NOMO-1 (cell line): ENCODE measurements at regions not wholly inside any gene's neighbourhood (a gene's known extent, or its start where the extent isn't known, plus 50 kb on each side); places are given as distances from the start of the nearest gene placed in this dataset.
A peak's percentile ranks its signal among the peaks of the same experiment; 100 is the strongest.
"Not testable (repeated sequence)": the region's sequence is repeated elsewhere in the genome, so short reads cannot be mapped to it uniquely, and the experiment has no call there.

Source experiments
- DNase-seq, 2 experiments: peaks; one replicate each; lab custom pipeline; 2025; ENCODE audit not compliant: unreplicated experiment in 2 of 2; lab: John Stamatoyannopoulos, UW

DNA sequence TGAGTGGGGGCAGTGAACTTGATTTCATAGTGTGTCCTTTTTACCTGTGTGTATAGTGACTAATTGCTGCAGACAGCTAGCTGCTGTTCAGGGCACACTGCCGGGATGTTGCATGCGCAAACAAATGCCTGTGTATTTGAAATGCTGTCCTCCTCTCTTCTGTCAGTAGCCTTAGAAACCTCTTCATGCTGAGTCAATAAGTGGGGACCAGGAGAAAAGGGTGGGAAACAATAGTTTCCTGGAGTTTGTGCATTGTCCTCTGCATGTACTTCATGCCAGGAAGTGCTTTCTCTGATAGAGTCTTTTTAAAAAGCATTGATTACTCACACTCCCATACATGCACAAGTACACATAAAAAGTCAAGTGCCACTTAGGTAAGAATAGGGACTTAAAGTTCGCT lies 1183.7 kb upstream of the CELF2 start:
- no peak for DNase-seq

DNA sequence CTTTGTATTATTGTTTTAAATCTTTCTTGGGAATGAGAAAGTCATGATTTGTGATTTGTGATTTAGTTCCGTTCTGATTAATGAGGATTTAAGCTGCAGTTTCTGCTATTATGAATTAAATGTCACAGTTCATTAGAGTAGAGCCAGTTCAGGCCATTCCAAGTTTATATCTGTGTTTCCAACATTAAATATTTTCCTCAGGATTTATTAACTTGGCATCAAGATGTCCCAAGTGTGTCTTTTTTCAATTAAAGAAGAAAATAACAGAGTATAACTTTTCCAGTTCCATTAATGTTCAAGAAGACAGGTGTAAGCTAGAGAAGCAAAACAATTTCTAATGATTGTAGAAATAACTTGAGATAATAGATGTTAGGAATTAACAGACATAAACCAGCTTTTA lies 1183.2 kb upstream of the CELF2 start:
- DNase-seq: no peak

DNA sequence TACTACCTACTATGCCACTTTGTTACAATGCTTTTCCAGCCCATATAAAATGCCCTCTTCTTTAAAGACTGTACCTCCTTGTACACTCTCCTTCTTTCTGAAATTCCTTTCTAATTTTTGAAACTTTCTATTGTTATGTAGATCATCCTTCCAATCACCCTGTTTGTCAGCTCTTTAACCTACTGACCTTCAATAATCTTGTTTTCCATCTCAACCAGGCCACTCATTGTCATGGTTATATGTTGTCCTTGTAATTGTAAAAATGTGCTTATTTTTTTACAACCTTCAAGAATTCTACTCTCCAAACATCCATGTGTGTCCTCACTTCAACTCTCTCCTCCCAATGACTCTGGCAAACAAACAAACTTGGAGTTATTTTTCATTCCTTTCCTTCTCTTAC lies 1172.6 kb upstream of the CELF2 start:
- no peak for DNase-seq

DNA sequence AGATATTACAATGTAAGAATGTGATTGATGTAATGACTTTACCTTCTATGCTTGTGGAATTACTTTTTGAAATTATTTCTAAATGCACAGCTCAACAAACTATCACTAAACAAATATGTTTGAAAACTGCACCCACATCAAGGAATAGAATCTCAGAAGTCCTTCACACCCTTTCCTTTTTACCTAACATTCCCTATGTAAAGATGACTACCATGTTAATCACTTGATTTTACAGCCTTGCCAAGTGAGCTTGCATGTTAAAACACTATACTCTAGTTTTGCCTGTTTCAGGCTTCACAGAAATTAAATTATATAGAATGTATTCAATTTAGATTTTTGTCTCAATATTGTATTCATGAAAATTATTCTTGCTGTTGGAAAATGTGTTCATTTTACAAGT lies 1169.4 kb upstream of the CELF2 start:
- no peak for DNase-seq

DNA sequence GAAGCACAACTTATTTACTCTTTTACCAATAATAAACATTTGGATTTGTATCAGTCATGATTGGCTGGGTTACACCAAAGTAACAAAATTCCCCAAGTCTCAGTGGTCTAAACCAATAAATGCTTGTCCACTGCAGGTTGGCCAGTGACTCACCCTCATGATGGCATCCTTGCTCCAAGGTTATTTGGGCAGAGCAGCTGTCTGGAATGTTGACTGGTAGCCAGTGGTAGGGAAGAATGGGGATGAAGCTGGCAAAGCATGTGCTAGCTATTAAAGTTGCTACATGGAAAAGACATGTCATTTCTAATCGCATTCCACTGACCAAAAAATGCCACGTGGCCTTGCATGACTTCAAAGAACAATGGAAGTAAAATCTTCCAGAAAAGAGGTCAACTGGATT lies 1168.7 kb upstream of the CELF2 start:
- no peak for DNase-seq

DNA sequence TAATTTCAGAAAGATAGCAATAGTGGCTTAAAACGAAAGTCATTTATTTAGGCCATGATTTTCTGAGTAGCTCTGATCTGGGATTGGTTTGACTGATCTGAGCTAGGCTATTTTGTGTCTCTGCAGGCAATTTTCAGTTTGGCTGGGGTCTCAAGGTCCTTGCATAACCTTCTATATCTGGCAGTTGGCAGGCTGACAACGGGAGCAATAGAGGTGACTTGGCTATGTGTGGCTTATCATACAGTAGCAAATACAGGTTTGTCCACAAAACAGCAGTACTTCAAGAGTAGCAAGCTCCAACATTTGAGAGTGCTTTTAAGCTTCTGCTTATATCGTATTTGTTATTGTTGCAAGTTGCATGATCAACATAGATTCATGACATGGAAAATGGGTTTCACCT lies 1167.3 kb upstream of the CELF2 start:
- DNase-seq: no peak

DNA sequence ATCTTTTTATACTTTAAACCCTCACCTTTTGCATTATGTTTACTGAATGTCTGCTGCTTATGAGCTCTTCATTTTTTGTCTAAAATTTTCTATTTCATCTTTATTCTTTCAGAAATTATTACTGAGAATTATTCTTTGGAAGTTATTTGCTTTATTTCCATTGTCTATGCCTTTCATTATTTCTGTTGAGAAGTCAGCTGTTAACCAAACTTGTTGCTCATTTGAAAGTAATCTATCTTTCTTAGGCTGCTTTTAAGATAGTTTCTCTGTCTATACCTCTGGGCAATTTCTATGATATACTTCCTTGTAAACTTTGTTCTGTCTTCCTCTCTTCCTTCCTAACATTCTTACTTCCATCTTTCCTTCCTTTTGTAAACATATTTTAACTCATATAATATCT lies 1165.9 kb upstream of the CELF2 start:
- DNase-seq: no peak

DNA sequence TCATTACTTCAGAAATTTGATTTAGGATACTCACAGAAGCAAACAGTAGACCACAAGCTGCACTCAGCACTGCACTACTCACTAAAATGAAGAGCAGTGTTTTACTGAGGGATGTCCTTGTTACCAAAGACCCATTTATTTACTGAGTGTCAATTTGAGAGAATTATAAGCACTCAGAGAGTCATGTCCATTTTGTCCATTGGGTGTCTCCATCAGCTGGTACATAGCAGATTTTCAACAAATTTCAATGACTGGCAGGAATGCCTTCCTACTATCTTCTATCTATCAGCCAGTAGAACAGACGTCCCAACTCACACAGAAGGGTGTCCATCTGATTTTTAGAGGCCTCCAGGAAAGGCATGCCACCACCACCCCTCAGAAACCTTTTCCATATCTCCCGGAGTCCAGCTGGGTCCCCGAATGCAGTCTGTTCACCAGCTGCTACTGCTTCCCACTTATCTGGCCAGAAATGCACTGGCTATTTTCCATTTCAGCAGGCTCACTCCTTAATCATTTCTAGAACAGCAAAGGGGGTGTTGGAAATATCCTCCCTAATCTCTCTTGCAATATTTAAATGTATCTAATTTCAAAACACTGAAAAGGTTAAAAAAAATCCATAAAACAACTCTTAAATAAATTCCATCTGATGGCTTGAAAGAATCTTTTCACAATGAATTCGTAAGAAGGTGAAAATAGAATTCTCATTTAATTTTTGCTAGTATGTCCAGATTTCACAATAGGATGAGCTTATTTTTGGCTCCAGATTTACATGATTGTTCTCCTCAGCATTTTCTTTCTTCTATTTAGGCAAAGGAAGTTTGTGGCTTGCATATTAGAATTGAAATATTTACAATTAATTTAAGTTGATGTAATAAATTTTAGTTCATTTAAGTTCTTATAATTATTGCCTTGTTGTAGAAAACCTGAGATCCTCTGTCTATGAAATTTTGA lies 1164.0 kb upstream of the CELF2 start:
- DNase-seq: no peak

DNA sequence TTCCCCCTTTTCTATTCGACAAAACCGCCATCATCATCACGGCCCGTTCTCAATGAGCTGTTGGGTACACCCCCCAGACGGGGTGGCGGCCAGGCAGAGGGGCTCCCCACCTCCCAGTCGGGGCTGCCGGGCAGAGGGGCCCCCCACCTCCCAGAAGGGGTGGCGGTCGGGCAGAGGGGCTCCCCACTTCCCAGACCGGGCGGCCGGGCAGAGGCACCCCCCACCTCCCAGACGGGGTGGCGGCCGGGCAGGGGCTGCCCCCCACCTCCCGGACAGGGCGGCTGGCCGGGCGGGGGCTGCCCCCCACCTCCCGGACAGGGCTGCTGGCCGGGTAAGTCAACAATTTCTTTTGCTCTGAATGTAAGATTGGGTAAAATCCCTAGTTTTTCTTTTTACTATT lies 1162.2 kb upstream of the CELF2 start:
- DNase-seq: not testable (repeated sequence)

DNA sequence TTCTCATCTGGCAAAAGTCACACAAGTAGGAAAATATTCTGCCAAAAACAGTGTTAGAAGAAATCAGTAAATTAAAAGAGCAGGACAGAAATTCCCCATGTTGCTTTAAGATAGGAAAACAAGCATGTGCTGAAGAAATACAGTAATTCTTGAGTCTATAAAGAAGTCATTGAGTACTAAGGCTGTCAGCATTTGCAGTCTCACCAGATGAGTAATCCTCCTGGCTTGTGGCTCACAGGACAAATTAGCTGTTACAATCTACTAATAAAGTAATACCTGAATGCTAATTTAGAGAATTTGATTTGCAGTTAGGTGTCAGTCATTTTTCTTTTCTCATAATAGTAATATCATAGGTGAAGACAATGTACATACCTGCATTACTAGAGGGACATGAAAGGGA lies 1158.9 kb upstream of the CELF2 start:
- no peak for DNase-seq

DNA sequence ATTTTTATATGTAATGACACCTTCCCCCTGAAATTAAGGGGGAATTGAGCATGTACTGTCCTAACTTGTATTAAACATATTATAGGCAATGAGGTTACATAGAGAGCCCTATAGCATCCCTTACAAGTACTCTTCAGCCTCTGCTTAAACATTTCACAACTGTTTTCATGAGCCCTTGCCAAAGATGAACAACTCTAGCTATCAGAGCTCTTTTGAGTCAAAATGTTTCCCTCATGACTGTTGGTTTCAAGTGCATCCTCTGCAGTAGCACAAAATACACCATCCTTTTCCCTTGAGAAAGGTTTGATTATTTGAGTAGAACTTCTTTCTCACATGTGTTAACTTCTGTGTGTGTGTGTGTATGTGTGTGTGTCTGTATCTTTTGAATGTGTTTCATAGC lies 1157.6 kb upstream of the CELF2 start:
- DNase-seq: no peak

DNA sequence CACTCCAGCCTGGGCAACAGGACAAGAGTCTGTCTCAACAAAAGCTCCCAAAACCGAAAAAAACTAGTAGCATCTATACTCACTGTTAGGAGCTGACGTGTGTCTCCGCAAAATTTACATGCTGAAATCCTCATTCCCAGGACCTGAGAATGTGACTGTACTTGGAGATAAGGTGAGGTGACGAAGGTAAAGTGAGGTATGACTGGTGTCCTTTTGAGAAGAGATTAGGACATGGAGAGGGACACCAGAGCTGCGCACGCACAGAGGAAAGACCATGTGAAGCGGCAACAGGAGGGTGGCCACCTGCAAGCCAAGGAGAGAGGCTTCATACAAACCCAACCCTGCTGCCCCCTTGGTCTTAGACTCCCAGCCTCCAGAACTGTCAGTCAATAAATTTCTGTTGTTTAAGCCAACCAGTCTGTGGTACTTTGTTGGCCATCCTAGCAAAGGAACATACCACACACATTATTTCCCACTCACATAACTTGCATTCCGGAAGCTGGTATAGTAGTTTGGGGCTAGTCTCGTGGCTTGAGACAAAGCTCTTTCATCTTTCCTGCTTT lies 1154.0 kb upstream of the CELF2 start:
- no peak for DNase-seq

DNA sequence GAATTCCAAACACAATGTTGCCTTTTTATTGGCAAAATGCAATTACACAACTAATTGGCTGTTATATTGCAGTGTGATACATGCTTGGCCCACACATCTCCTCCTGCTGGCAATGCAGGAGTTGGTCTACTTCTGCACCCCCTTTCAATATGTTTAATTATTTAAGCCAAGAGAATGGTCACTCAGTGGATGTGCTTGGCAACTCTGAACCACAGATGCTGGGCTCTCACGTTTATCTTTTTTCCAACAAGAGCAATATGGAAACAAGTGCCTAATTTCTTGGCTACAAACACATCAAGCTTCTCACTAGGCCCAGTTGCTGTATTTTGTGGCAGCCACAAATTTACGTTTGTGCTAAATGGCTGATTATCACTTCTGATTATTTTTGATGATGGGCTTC lies 1149.2 kb upstream of the CELF2 start:
- DNase-seq: no peak

DNA sequence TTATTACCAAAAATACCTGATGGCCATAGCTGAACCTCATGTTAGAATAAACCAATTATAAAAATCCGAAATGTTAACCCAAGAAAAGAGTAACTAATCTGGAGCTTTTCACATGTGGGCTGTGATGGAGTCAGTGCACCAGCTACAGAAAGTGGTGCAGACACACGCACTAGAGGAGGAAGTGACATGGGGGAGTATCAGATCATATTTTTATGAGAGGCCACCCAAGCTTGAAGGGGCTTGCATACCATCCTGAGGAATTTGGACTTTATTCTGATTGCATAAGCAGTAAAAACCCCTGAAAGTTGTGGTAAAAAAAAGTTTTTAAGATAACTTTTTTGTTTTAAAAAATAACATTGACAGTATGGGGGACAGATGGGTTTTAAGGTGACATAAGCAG lies 1148.5 kb upstream of the CELF2 start:
- no peak for DNase-seq

DNA sequence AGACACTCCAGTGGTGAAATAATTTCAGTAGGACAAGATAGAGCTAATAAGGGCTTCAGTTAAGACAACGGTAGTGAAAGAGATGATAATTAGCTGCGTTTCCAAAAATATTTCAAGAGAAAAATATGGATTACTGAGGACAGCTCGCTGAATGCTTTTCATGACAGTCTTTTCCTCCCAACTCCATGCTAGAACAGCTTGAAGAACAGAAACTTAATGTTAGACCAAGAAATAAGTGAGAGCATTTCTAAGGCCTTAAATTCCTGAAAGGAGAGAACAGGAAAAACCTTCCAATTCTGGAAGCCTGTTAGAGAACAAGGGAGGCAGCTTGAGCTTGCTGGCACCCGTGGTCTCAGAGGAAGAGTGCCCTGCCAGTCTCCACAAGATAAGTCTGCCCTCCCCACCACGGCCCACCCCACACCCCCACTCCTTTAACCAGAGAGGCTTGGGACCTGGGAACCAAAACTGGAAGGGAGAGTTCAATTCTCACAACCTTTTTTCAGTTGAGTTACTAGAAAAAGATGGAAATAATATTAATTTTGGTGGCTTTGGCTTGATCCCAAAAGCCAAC lies 1148.0 kb upstream of the CELF2 start:
- DNase-seq: no peak

DNA sequence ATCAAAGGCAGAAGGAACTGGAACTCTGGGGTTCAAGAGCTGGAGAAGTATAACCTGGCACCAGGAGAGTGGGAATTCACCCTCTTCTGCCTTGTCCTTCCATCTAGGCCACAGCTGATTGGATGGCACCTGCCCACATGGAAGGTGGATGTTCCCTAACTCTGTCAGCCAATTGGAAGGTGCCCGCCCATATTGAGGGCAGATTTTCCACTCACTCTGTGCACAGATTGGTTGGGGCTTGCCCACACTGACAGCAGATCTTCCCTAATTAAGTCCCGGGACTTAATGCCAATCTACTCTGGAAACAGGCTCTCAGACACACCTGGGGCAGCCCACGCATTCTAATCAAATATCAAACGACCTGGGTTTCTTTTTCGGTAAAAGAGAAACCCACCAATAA lies 1142.3 kb upstream of the CELF2 start:
- DNase-seq: no peak

DNA sequence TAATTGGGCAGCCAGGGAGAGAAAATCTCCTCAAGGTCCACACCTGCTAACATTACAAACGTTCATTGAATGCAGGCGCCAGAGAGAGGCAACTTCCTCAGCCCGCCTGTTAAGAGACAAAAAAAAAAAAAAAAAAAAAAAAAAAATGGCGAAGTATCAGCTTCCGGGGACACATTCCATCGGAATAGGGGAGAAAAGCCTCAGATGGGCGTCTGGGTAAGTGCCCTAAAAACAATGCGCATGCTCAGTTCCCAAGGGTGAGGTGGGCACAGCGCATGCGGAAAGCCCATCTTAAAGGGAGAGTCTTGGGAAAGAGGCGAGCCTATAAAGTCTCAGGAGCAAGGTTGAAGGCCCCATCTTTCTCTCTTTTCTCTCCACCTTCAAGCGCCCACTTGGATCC lies 1139.7 kb upstream of the CELF2 start:
- no peak for DNase-seq

DNA sequence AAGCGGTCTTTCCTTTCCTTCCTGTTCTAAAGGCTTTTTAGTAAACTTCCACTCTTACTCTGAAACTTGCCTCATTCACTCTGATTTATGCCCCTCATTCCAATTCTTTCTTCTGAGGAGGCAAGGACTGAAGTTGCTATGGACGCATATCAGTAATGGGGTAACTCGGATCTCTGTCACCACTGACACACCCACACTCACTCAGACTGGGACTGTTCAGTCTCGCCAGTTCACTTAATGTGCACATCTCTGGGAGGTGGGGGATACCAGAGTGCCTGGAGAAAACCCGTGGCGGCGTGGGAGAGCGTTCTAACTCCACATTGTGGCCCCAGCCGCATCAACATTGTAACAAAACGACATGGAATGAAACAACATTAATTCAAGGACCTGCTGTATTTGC lies 1139.3 kb upstream of the CELF2 start:
- DNase-seq: no peak

DNA sequence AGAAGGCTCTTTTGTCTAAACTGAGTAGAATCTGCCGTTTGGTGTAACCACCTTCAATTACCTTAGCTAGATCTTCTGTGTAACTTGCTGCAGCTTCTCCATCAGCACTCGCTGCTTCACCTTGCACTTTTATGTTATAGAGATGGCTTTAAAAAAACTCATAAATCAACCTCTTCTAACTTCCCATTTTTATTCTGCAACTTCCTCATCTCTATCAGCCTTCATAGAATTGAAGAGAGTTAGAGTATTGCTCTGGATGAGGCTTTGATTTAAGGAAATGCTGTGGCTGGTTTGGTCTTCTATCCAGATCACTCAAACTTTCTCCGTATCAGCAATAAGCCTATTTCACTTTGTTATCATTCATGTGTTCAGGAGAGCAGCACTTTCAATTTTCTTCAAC lies 1131.9 kb upstream of the CELF2 start:
- DNase-seq: peak; percentile 69 to 89

DNA sequence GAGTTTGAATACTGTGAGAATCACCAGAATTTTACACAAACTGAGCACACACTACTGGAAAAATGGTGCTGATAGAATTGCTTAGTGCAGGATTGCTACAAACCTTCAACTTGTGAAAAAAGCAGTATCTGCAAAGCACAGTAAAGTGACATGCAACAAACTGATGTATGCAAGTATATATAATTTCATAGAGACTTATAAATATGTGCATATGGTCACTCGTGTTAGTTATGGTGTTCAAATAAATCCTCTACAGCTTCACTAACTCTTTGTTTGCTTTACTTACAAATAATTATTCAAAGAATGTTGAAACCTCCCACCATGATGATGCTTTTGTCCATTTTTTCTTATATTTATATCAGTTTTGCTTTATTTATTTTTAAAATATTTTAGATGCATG lies 1130.9 kb upstream of the CELF2 start:
- no peak for DNase-seq

DNA sequence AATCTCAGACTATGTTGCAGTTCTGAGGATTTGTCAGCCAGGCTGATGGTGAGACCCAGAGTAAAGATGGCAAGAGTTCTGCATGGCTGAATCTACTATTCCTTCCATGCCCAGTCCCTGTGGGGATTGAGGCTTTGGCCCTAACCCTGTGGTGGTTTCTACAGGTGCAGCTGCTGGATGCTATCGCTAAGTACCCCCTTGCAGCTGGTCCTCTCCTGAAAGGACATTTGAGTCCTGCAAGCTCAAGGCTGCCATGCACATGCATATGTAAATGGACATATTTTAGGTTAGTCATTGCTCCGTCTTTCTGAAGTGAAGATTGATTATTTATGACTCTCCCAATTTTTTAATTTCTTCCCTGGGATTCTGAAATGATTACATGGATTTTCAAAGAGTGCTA lies 1122.2 kb upstream of the CELF2 start:
- no peak for DNase-seq

DNA sequence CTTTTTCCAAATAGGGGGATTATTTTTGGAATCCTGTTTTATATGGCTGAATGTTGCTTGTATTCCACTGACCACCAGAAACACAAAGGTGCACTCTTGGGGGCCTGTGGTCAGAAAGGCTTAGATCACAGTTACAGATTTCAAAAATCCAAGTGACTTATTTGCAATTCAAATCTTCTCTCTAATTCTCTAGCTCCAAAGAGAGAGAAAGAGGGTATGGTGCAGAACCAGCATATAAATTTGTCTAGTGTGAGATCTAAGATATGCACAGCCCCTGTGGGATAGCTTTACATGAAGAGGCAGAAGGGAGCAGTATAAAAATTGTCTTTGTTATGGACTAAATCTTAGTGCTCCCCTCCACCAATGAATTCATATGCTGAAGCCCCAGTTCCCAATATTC lies 1121.7 kb upstream of the CELF2 start:
- no peak for DNase-seq
